ENCODE measurements at regions not wholly inside any gene's neighbourhood (a gene's known extent, or its start where the extent isn't known, plus 50 kb on each side); places are given as distances from the start of the nearest gene placed in this dataset.
"Not testable (repeated sequence)": the region's sequence is repeated elsewhere in the genome, so short reads cannot be mapped to it uniquely, and the experiment has no call there.

DNA sequence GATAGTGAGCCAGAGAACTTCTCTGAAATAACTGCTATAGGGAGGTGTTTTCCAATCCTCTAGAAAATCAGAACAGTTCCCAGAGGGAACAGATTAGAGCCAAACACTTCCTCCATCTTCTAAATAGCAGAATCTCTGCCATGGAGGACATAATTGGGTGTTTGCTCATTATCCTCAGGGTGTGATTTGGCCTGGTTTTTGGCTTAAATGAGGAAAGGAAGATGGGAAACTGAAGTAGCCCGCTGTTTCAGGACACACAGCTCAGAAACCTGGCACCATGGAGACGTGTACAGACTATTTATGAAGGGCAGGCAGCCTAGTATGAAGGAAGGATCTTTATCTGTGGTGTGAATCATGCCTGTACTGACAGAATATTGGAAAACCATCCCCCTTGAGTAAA lies 231.7 kb upstream of the PRKD1 start:
- no peak for DNase-seq (ENCODE audit: low read depth)

GRCh38 chr14:30160608-30161007 lies 233.0 kb upstream of the PRKD1 start:
- no peak for DNase-seq (ENCODE audit: low read depth)

DNA sequence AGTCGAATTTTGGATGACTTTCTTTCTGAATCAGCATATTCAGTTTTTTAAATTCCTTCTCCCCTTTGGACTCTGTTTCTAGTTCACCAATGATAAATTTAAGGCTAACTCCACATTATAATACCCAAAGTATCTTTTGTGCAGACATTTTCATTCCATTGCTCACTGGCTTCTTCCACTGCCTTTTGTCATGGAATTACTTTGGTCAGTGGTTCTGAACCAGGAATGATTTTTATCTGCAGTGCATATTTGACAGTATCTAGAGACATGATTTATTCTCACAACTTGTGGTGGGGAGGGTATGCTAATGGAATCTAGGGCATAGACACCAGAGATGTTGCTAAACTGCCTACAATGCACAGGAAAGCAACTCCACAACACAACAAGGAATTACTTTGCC lies 234.4 kb upstream of the PRKD1 start:
- no peak for DNase-seq (ENCODE audit: low read depth)

DNA sequence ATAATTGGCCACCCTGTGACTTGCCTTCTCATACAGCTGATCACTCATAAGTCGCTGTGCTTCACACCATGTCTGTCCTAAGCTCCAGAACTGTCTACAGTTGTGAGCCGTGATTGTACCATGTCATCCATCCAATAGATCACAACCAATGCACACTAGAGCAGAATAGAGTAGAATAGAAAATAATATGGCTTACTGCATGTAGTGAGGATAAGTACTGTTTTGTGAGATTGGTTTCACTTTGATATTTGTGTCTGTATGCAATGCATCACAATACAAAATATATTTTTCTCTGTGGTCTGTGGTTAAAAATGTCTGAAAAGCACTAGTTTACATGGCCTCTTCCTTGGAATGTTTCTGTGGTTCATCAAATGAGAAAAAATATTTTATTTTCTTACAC lies 237.6 kb upstream of the PRKD1 start:
- DNase-seq (ENCODE audit: low read depth): no peak

GRCh38 chr14:30177781-30178180 lies 250.1 kb upstream of the PRKD1 start:
- DNase-seq (ENCODE audit: low read depth): no peak

DNA sequence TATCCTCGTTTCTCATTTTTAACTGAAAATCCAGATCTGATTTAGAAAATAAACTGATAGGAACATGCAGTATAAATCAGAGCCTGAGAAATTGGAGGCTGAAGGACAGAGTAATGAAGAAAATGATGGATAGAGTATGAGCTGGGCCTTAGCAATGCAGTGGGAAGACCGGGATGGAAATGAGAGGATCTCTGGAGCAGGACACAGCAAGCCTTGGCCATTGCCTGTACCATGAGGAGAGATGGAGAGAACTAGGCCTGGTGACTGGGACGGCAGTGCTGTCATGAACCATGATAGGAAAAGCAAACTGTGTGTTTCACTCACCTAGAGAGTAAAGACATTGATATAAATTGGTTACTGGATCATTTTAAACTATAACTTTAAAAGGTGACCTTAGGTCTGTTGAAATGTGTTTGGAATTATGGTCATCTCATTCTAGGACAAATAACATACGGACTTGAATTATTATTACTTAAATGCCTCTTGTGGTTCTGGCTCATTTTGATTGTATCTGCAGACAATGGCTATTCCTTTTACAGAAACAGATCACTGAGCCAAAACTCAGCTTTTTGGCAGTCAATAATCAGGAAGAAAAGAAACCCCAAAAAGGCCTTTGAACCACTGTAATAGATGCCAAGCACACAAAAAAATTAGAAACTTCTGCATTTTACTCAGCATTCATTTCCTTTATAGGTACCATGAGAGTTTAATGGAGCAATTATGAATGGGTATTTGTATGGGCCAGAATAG lies 251.9 kb upstream of the PRKD1 start:
- no peak for DNase-seq (ENCODE audit: low read depth)

GRCh38 chr14:30180219-30180618 lies 252.6 kb upstream of the PRKD1 start:
- DNase-seq (ENCODE audit: low read depth): peak; percentile 35

DNA sequence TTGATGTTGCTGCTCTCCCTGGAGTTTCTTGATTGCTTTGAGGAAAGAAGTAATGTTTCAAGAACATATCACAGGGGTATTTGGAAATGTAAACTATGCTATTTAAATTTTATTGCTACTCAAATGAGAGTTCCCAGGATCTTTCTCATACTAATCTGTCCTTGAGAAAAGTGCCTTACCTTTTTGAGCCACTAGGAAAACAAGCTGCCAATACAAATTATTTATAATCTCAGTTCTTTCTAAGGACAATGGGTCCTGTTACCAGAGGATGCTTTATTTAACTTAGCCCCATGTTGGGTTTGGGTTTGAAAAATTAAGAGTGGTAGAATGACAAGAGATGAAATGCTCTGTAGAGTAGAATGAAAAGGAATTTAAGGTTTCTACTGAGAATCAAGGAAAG lies 258.2 kb upstream of the PRKD1 start:
- no peak for DNase-seq (ENCODE audit: low read depth)

DNA sequence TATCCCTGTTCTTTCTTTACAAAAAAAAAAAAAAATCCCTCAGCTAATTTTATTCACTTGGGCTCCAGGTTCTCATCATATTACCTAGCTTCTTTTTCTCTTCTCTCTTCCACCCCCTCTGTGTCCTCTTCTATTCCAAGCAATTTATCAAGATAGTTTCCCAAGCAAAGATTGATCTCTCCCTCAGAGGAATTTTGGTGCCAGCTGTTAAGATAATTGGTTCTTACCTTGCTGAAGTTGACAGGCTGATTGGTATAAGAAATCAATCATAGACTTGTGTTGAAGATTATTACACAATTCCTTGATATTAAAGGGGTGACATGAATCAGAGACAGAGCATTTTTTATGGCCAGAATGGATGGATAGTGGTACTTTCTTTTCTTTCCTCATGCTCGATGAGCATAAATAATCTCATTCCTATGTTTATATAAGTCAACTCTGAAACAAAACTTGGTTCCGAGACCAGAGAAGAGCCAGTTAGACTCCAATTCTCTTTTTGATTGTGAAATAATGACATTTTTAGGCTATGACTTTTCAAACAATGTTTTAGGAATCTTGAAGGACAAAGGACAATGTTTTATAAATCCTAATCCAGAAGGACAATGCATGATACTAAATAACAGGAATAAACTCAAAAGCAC lies 264.1 kb upstream of the PRKD1 start:
- DNase-seq (ENCODE audit: low read depth): no peak

GRCh38 chr14:30193101-30193500 lies 265.5 kb upstream of the PRKD1 start:
- DNase-seq (ENCODE audit: low read depth): no peak

DNA sequence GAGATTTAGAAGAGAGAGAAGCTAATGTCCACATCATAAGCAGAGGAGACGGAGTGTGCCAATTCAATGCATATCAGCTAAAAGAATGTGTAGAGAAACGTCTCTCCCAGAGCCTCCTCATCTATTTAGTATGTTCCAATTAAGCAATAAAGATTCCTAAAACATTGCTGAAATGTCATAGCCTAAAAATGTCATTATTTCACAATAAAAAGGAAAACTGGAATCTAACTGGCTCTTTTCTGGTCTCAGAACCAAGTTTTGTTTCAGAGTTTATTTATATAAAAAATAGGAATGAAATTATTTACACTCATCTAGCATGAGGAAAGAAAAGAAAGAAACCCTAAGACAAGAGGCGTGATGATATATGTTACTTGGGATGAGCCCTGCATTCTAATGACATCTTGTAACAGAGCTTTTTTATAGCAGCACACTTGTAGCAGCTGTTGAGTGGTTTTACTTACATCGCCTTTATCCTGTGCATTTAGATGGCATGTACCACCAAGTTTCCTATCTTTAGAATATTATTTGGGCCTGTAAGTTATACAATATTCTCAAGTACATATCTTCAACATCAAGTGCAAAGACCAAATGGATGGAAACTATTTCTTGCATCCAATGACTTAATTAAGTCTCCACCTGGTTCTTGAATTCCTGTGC lies 266.3 kb upstream of the PRKD1 start:
- DNase-seq (ENCODE audit: low read depth): peak; percentile 73

- peak; percentile 88 for DNase-seq (ENCODE audit: low read depth)
Observed at GRCh38 chr14:30194741-30195148, 267.1 kb upstream of the PRKD1 start.

DNA sequence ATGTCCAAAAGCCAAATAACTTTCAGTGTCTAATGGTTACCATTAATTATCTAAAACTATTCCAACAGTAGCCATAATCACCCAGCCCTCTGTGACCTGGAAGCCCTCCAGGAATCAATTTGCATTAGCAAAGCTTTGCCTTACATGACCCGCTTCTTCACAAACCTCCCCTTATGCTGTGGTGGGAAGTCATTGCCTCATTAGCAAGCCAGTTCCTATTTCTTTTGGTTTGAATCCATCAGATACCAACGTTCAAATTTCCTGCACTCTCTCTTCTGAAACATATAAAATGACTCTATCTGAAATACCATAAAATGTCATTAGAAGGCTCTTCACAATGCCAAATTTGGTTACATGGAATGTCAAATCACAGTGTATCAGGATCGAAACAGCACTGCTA lies 268.3 kb upstream of the PRKD1 start:
- DNase-seq (ENCODE audit: low read depth): peak; percentile 32

GRCh38 chr14:30196861-30197260 lies 269.2 kb upstream of the PRKD1 start:
- DNase-seq (ENCODE audit: low read depth): peak; percentile 38

DNA sequence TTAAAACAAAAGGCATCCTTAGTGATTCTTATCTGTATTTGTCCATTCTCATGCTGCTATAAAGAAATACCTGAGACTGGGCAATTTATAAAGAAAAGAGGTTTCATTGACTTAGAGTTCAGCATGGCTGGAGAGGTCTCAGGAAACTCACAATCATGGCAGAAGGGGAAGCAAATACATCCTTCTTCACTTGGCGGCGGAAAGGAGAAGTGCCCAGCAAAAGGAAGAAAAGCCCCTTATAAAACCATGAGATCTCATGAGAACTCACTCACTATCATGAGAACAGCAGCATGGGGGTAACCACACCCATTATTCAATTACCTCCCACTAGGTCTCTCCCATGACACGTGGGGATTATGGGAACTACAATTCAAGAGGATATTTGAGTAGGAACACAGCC lies 271.1 kb upstream of the PRKD1 start:
- DNase-seq (ENCODE audit: low read depth): not testable (repeated sequence)

GRCh38 chr14:30204431-30204980 lies 276.9 kb upstream of the PRKD1 start:
- DNase-seq (ENCODE audit: low read depth): no peak

DNA sequence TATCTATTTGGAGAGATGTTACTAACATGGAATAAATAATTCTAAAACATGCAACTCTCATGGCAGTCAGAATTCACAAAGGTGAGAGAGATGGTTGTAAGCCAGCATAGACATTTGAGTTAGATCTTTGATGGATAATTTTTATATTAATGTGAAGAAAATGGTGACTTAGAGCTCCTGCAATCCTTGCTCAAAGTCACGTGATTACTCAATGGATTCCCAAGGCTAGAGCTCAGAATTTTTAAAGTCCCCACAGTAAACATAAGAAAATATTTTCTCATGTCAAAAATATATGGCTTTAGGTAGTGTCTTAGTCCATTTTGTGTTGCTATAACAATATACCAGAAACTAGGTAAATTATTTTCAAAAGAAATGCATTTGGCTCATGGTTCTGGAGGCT lies 281.5 kb upstream of the PRKD1 start:
- DNase-seq (ENCODE audit: low read depth): no peak

DNA sequence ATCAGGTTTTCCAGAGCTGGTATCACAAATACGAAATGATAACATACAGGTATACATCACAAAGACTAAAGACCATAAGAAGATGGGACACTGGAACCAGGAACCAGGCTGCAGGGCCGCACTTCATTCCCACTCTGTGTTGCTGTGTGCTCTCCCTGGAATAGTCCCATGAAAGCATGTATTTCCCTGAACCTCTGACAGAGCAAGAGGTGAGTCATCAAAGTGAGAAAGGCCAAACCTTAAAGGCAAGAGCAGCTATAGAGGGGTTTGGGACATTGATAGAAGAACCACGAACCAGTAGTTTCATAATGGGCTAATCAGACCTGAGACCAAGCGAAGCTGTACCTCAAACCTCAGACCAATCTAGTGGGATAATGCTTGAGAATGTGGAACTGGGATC lies 283.0 kb upstream of the PRKD1 start:
- DNase-seq (ENCODE audit: low read depth): peak; percentile 55

GRCh38 chr14:30211326-30211725 lies 283.7 kb upstream of the PRKD1 start:
- DNase-seq (ENCODE audit: low read depth): peak; percentile 52

DNA sequence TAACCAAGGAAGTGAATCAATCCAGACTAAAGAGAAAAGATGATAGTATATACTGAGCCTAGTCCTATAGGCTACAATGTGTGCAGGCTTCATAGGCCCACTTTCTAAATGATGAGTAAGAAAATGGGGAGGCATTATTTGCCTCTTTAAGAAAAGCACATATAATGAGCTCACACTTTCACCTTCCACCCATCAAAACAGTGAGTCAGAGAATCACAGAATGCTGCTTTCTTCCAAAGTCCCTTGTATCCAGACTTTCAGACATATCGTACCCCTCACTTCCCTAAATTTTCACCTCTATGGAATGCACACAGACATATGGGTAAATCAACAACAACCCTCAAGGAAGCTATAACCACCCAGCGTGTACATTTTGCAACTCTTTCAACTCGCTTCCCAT lies 286.4 kb upstream of the PRKD1 start:
- no peak for DNase-seq (ENCODE audit: low read depth)

DNA sequence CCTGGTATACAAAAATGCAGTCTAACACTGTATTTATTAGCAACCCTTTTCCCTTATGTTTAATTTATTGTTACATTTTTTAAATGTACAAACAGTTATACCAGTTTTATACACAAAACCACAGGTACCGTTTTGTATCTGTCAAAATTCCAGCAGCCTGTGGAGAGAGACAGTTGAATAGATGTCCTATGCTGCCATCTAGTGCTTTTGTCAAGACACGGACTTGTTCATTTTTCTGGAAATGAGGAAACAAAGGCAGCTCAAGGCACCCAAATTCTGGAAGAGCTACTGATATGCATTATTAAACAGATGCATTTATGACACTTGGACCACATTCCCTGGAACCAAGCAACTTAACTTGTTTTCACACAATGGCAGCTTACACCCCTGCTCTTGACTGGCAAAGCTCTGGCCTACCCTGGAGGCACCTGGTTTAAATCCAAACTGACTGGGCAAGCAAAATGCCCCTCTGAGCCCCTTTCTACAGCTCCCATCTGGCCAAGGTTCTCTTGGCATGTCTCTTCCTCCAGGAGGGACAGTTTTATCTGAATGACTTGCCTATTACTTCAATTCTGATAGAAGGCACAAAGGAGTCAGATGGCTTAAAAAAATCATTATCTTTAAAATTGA lies 286.9 kb upstream of the PRKD1 start:
- peak; percentile 75 for DNase-seq (ENCODE audit: low read depth)

GRCh38 chr14:30218907-30219306 lies 291.3 kb upstream of the PRKD1 start:
- DNase-seq (ENCODE audit: low read depth): no peak
